ENCODE measurements at regions not wholly inside any gene's neighbourhood (a gene's known extent, or its start where the extent isn't known, plus 50 kb on each side); places are given as distances from the start of the nearest gene placed in this dataset.

DNA sequence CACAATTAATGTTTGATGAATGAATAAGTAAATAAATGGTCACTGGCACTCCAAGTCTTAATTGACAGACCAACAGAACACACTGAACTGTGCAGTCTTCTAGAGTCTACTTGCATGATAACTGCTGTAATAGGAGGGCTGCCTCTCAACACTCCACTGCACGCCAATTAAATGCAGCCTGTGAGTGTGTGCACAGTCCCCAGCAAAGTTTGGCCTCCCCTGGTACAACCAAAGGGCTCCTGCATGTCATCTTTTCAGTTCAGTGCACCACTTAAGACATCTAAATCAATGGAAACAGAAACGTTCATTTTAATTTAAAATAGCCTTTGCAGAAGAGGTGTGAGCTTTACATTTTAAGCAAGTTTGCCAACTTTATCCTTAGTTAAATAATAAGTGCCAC lies 121.7 kb upstream of the USP15 start:
- Histone ChIP-seq H3K4me2 (ENCODE audit: low read length) (no peak overlapping the region), H3K9ac (ENCODE audit: low read length) (no peak overlapping the region), H3K4me3 (ENCODE audit: low read length) (no peak overlapping the region), H3K9me2 (ENCODE audit: insufficient read depth, low read length) (no peaks in the 10 kb centered on the region), H3K9me3 (ENCODE audit: low read length) (no peaks in the 10 kb centered on the region), H3K79me2 (replicated peaks; ENCODE audit: insufficient read depth, low read length) (no peaks in the 10 kb centered on the region), H3F3A (ENCODE audit: insufficient read depth, low read length, poor library complexity, severe bottlenecking) (no peaks in the 10 kb centered on the region), H3K36me3 (ENCODE audit: insufficient read depth, low read length) (no peaks in the 10 kb centered on the region), H2AFZ (ENCODE audit: low read depth, low read length) (no peak overlapping the region), H4K20me1 (ENCODE audit: insufficient read depth) (no peaks in the 10 kb centered on the region), H3K27ac (ENCODE audit: low read length) (no peak overlapping the region), H3K27me3 (ENCODE audit: insufficient read depth, low read depth, low read length) (no peaks in the 10 kb centered on the region)
- TF ChIP-seq EZH2 (IDR thresholded peaks at IDR 0.05; ENCODE audit: borderline replicate concordance, insufficient read depth, low read length, poor library complexity, severe bottlenecking), result no peak
- TF ChIP-seq SMC3 (conservative IDR thresholded peaks at IDR 0.05; ENCODE audit: poor library complexity), result no peak
- TF ChIP-seq, protein P1, sequence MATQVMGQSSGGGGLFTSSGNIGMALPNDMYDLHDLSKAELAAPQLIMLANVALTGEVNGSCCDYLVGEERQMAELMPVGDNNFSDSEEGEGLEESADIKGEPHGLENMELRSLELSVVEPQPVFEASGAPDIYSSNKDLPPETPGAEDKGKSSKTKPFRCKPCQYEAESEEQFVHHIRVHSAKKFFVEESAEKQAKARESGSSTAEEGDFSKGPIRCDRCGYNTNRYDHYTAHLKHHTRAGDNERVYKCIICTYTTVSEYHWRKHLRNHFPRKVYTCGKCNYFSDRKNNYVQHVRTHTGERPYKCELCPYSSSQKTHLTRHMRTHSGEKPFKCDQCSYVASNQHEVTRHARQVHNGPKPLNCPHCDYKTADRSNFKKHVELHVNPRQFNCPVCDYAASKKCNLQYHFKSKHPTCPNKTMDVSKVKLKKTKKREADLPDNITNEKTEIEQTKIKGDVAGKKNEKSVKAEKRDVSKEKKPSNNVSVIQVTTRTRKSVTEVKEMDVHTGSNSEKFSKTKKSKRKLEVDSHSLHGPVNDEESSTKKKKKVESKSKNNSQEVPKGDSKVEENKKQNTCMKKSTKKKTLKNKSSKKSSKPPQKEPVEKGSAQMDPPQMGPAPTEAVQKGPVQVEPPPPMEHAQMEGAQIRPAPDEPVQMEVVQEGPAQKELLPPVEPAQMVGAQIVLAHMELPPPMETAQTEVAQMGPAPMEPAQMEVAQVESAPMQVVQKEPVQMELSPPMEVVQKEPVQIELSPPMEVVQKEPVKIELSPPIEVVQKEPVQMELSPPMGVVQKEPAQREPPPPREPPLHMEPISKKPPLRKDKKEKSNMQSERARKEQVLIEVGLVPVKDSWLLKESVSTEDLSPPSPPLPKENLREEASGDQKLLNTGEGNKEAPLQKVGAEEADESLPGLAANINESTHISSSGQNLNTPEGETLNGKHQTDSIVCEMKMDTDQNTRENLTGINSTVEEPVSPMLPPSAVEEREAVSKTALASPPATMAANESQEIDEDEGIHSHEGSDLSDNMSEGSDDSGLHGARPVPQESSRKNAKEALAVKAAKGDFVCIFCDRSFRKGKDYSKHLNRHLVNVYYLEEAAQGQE (IDR thresholded peaks at IDR 0.05; ENCODE audit: borderline replicate concordance), result no peak
- no peak for TF ChIP-seq MXI1 (conservative IDR thresholded peaks at IDR 0.05; ENCODE audit: poor library complexity, severe bottlenecking)
- TF ChIP-seq, protein P2, sequence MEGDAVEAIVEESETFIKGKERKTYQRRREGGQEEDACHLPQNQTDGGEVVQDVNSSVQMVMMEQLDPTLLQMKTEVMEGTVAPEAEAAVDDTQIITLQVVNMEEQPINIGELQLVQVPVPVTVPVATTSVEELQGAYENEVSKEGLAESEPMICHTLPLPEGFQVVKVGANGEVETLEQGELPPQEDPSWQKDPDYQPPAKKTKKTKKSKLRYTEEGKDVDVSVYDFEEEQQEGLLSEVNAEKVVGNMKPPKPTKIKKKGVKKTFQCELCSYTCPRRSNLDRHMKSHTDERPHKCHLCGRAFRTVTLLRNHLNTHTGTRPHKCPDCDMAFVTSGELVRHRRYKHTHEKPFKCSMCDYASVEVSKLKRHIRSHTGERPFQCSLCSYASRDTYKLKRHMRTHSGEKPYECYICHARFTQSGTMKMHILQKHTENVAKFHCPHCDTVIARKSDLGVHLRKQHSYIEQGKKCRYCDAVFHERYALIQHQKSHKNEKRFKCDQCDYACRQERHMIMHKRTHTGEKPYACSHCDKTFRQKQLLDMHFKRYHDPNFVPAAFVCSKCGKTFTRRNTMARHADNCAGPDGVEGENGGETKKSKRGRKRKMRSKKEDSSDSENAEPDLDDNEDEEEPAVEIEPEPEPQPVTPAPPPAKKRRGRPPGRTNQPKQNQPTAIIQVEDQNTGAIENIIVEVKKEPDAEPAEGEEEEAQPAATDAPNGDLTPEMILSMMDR (IDR thresholded peaks at IDR 0.05; ENCODE audit: poor library complexity, severe bottlenecking), result no peak
- TF ChIP-seq TAF1 (IDR thresholded peaks at IDR 0.05; ENCODE audit: low read depth), result no peak
- no peak for TF ChIP-seq EP300 (conservative IDR thresholded peaks at IDR 0.05; ENCODE audit: poor library complexity, severe bottlenecking)
- TF ChIP-seq POLR2AphosphoS5 (IDR thresholded peaks at IDR 0.05), result no peak
- no peak for TF ChIP-seq RAD21 (conservative IDR thresholded peaks at IDR 0.05)

DNA sequence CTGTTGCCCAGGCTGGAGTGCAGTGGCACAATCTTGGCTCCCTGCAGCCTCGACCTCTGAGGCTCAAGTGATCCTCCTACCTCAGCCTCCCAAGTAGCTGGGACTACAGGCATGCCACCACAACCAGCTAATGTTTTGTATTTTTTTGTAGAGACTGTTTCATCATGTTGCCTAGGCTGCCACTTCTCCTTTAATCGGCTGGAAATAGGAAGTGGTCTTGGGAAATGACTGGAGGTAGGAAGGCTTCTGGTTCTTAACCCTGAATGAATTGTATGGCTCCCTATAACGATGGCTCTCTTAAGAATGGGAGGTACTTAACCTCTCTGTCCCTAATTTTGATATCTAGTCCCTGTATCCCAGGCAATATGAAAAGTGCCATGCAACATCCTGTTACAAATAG lies 113.9 kb upstream of the USP15 start:
- Histone ChIP-seq H3K4me2 (ENCODE audit: low read length) (no peak overlapping the region), H3K9ac (ENCODE audit: low read length) (no peak overlapping the region), H3F3A (ENCODE audit: insufficient read depth, low read length, poor library complexity, severe bottlenecking) (no peaks in the 10 kb centered on the region), H4K20me1 (ENCODE audit: insufficient read depth) (no peaks in the 10 kb centered on the region), H3K27ac (ENCODE audit: low read length) (no peak overlapping the region), H2AFZ (ENCODE audit: low read depth, low read length) (no peak overlapping the region), H3K27me3 (ENCODE audit: insufficient read depth, low read depth, low read length) (no peaks in the 10 kb centered on the region), H3K9me2 (ENCODE audit: insufficient read depth, low read length) (no peaks in the 10 kb centered on the region), H3K9me3 (ENCODE audit: low read length) (no peaks in the 10 kb centered on the region), H3K36me3 (ENCODE audit: insufficient read depth, low read length) (no peaks in the 10 kb centered on the region), H3K4me3 (ENCODE audit: low read length) (no peak overlapping the region), H3K79me2 (replicated peaks; ENCODE audit: insufficient read depth, low read length) (no peaks in the 10 kb centered on the region)
- TF ChIP-seq RAD21 (conservative IDR thresholded peaks at IDR 0.05) (no peak), POLR2AphosphoS5 (IDR thresholded peaks at IDR 0.05) (no peak), TAF1 (IDR thresholded peaks at IDR 0.05; ENCODE audit: low read depth) (no peak), MXI1 (conservative IDR thresholded peaks at IDR 0.05; ENCODE audit: poor library complexity, severe bottlenecking) (no peak), EP300 (conservative IDR thresholded peaks at IDR 0.05; ENCODE audit: poor library complexity, severe bottlenecking) (no peak), EZH2 (IDR thresholded peaks at IDR 0.05; ENCODE audit: borderline replicate concordance, insufficient read depth, low read length, poor library complexity, severe bottlenecking) (no peak)
- TF ChIP-seq, protein P1 (IDR thresholded peaks at IDR 0.05; ENCODE audit: borderline replicate concordance), result no peak
- TF ChIP-seq, protein P2 (IDR thresholded peaks at IDR 0.05; ENCODE audit: poor library complexity, severe bottlenecking), result no peak

Measured in neural cell (in vitro differentiated cells).